T-cell (primary cell): ENCODE measurements at regions not wholly inside any gene's neighbourhood (a gene's known extent, or its start where the extent isn't known, plus 50 kb on each side); places are given as distances from the start of the nearest gene placed in this dataset.
"Not testable (repeated sequence)": the region's sequence is repeated elsewhere in the genome, so short reads cannot be mapped to it uniquely, and the experiment has no call there.

Experiments used
- ATAC-seq, 4 experiments: fragments of 200-7000 bp in 3 of 4; fragments of 150-1000 bp in 1 of 4; cut with Tn5 transposase; replicated peaks in 1 of 4; 1 replicate in 3 of 4; 2 replicates in 1 of 4; pipeline ENCODE4 v1.10.0; 2021; ENCODE audit warnings: moderate library complexity in 3 of 4, mild to moderate bottlenecking in 2 of 4, moderate number of reproducible peaks in 1 of 4
- CTCF ChIA-PET, 2 donors: fragments of 300-600 bp; sonication (Branson Sonifier 250); formaldehyde crosslinking; loops; one replicate each; lab custom pipeline; 2022; ENCODE audit warnings: antibody characterized with exemption in 2 of 2; lab: Charles Lee
- POLR2A ChIA-PET, 2 donors: fragments of 300-600 bp; sonication (Branson Sonifier 250); formaldehyde crosslinking; loops; one replicate each; lab custom pipeline; 2022; ENCODE audit warnings: antibody characterized with exemption in 2 of 2; lab: Charles Lee
- DNase-seq, 35 experiments: peaks; one replicate each; pipeline versions ENCODE4 v3.0.0 to v3.0.0-alpha.2; 2013 to 2023
- H3K27ac ChIP-seq: one replicate; pipeline ENCODE4 v1.5.1; 2013; ENCODE audit warnings: low read length
- H3K27me3 ChIP-seq, 2 experiments: replicated peaks in 1 of 2; 1 replicate in 1 of 2; 2 replicates in 1 of 2; pipeline versions ENCODE4 v1.6.1 to v1.7.0; 2013; ENCODE audit warnings: low read length in 1 of 2, mixed read lengths in 1 of 2; ENCODE audit not compliant: control insufficient read depth in 2 of 2, insufficient read depth in 2 of 2; ENCODE audit errors: extremely low read depth in 1 of 2
- H3K36me3 ChIP-seq, 2 donors: 1 replicate in 1 of 2; 2 replicates in 1 of 2; pipeline versions ENCODE4 v1.6.1 to v1.7.0; 2013; ENCODE audit warnings: low read length in 1 of 2; ENCODE audit not compliant: control insufficient read depth in 2 of 2, insufficient read depth in 1 of 2; ENCODE audit errors: extremely low read depth in 1 of 2
- H3K4me1 ChIP-seq, 2 experiments: 1 replicate in 1 of 2; 2 replicates in 1 of 2; pipeline versions ENCODE4 v1.6.1 to v1.7.0; 2013; ENCODE audit warnings: low read length in 2 of 2, mixed read lengths in 1 of 2; ENCODE audit not compliant: insufficient read depth in 2 of 2, control insufficient read depth in 1 of 2; ENCODE audit errors: extremely low read depth in 1 of 2
- H3K4me3 ChIP-seq, 2 donors: 1 replicate in 1 of 2; 2 replicates in 1 of 2; pipeline versions ENCODE4 v1.5.1 to v1.7.0; 2013; ENCODE audit warnings: mild to moderate bottlenecking in 2 of 2, low read length in 1 of 2, moderate library complexity in 1 of 2; ENCODE audit not compliant: control insufficient read depth in 1 of 2; ENCODE audit errors: extremely low read depth in 1 of 2
- H3K9me3 ChIP-seq: 2 replicates; pipeline ENCODE4 v1.7.0; 2013
- H3K27ac Mint-ChIP-seq, 2 donors: one replicate each; pipeline ENCODE4 v1.8.0; 2020 to 2021; ENCODE audit warnings: mild to moderate bottlenecking in 2 of 2, mixed read lengths in 2 of 2
- H3K27me3 Mint-ChIP-seq, 2 donors: one replicate each; pipeline ENCODE4 v1.8.0; 2021 to 2022; ENCODE audit warnings: mixed read lengths in 2 of 2
- H3K36me3 Mint-ChIP-seq: one replicate; pipeline ENCODE4 v1.8.0; 2021; ENCODE audit warnings: mixed read lengths
- H3K4me1 Mint-ChIP-seq, 3 donors: one replicate each; pipeline ENCODE4 v1.8.0; 2020 to 2022; ENCODE audit warnings: mixed read lengths in 3 of 3, mild to moderate bottlenecking in 1 of 3
- H3K4me3 Mint-ChIP-seq, 3 donors: one replicate each; pipeline ENCODE4 v1.8.0; 2020 to 2022; ENCODE audit warnings: mild to moderate bottlenecking in 3 of 3, mixed read lengths in 3 of 3, moderate library complexity in 3 of 3
- H3K9me3 Mint-ChIP-seq, 3 donors: one replicate each; pipeline ENCODE4 v1.8.0; 2020 to 2022; ENCODE audit warnings: mixed read lengths in 3 of 3
- WGBS: methylation state at CpG from one replicate; pipeline ENCODE4 v1.1.5; 2013; ENCODE audit warnings: missing lambda C conversion rate; ENCODE audit not compliant: insufficient coverage; 5-methylcytosine and 5-hydroxymethylcytosine counted together

- Mint-ChIP-seq H3K4me1 (no peaks in the 10 kb centered on the region), H3K27ac (no peak overlapping the region), H3K4me3 (no peak overlapping the region), H3K36me3 (no peaks in the 10 kb centered on the region), H3K9me3 (peaks cover 0 to 5% (median 0%) of the 10 kb centered on the region in 3 donors), H3K27me3 (no peaks in the 10 kb centered on the region)
- H3K4me1 ChIP-seq, result no peaks in the 10 kb centered on the region
- no peak overlapping the region for H3K27ac ChIP-seq
- ATAC-seq (no peak), DNase-seq (no peak)
- H3K4me3 ChIP-seq, result no peak overlapping the region
- POLR2A ChIA-PET, result no interaction called here
- H3K36me3 ChIP-seq, result no peaks in the 10 kb centered on the region
- H3K9me3 ChIP-seq, result no peaks in the 10 kb centered on the region
- CTCF ChIA-PET, result no interaction called here
- no peaks in the 10 kb centered on the region for H3K27me3 ChIP-seq
Measured at GRCh38 chrX:94662689-94663088, 988.7 kb downstream of the FAM133A start.

- no peaks in the 10 kb centered on the region for H3K4me1 Mint-ChIP-seq
- CTCF ChIA-PET, result no interaction called here
- DNase-seq (no peak), ATAC-seq (no peak)
- Histone ChIP-seq H3K27ac (no peak overlapping the region), H3K4me1 (no peaks in the 10 kb centered on the region), H3K9me3 (no peaks in the 10 kb centered on the region), H3K27me3 (no peaks in the 10 kb centered on the region), H3K4me3 (no peak overlapping the region), H3K36me3 (no peaks in the 10 kb centered on the region)
- POLR2A ChIA-PET, result no interaction called here
- H3K4me3 Mint-ChIP-seq, result no peak overlapping the region
- H3K36me3 Mint-ChIP-seq, result no peaks in the 10 kb centered on the region
- H3K9me3 Mint-ChIP-seq, result peaks cover 0 to 11% (median 0%) of the 10 kb centered on the region in 3 donors
- no peak overlapping the region for H3K27ac Mint-ChIP-seq
- no peaks in the 10 kb centered on the region for H3K27me3 Mint-ChIP-seq
- 40% methylated on average over 1 of the region's 2 CpGs for WGBS
Measured at GRCh38 chrX:94676285-94676684, 1002.3 kb downstream of the FAM133A start.

- ATAC-seq, result no peak
- Mint-ChIP-seq H3K36me3 (no peaks in the 10 kb centered on the region), H3K27ac (no peak overlapping the region), H3K4me1 (no peaks in the 10 kb centered on the region), H3K9me3 (peaks cover 0 to 4% (median under 1%) of the 10 kb centered on the region in 3 donors), H3K27me3 (no peaks in the 10 kb centered on the region), H3K4me3 (no peak overlapping the region)
- ChIA-PET CTCF (no interaction called here), POLR2A (no interaction called here)
- Histone ChIP-seq H3K4me3 (no peak overlapping the region), H3K27me3 (no peaks in the 10 kb centered on the region), H3K36me3 (no peaks in the 10 kb centered on the region), H3K4me1 (no peaks in the 10 kb centered on the region), H3K9me3 (no peaks in the 10 kb centered on the region), H3K27ac (no peak overlapping the region)
- no peak for DNase-seq
- WGBS, result no CpG with 5 or more reads among the region's 2 CpGs
Measured at GRCh38 chrX:94686071-94686470, 1012.1 kb downstream of the FAM133A start.

GRCh38 chrX:94695910-94696309 lies 1021.9 kb downstream of the FAM133A start:
- no peak overlapping the region for H3K27ac Mint-ChIP-seq
- POLR2A ChIA-PET, result interaction anchor here in 1 of 2 donors (0.6 kb wide), 1 partner anchor 17 kb away, joined by 4 read pairs; no protein-coding TSS in a partner anchor

GRCh38 chrX:94704348-94705256 lies 1030.6 kb downstream of the FAM133A start:
- H3K27me3 ChIP-seq, POLR2A ChIA-PET: not testable (repeated sequence)

More at GRCh38 chrX:94695910-94696309, 1021.9 kb downstream of the FAM133A start:
- Histone ChIP-seq H3K36me3 (no peaks in the 10 kb centered on the region), H3K9me3 (no peaks in the 10 kb centered on the region), H3K4me3 (no peak overlapping the region), H3K4me1 (no peaks in the 10 kb centered on the region), H3K27ac (no peak overlapping the region), H3K27me3 (no peaks in the 10 kb centered on the region)
- H3K27me3 Mint-ChIP-seq, result peaks cover 0 to 4% of the 10 kb centered on the region in 2 donors
- peaks cover 0 to 3% (median 0%) of the 10 kb centered on the region in 3 donors for H3K9me3 Mint-ChIP-seq
- no peak overlapping the region for H3K4me3 Mint-ChIP-seq
- H3K4me1 Mint-ChIP-seq, result no peaks in the 10 kb centered on the region
- H3K36me3 Mint-ChIP-seq, result no peaks in the 10 kb centered on the region
- no CpG with 5 or more reads among the region's 3 CpGs for WGBS
- no peak for ATAC-seq
- DNase-seq, result no peak
- CTCF ChIA-PET, result no interaction called here

GRCh38 chrX:94721386-94721785 lies 1047.4 kb downstream of the FAM133A start:
- H3K27me3 Mint-ChIP-seq, result peaks cover 0 to 6% of the 10 kb centered on the region in 2 donors
- Histone ChIP-seq H3K4me1 (no peaks in the 10 kb centered on the region), H3K4me3 (no peak overlapping the region), H3K27me3 (no peaks in the 10 kb centered on the region), H3K27ac (no peak overlapping the region), H3K36me3 (no peaks in the 10 kb centered on the region), H3K9me3 (no peaks in the 10 kb centered on the region)
- no peak for ATAC-seq
- H3K4me3 Mint-ChIP-seq, result no peak overlapping the region
- no peak overlapping the region for H3K27ac Mint-ChIP-seq
- ChIA-PET POLR2A (no interaction called here), CTCF (no interaction called here)
- DNase-seq, result no peak
- H3K36me3 Mint-ChIP-seq, result no peaks in the 10 kb centered on the region
- no CpG with 5 or more reads among the region's 2 CpGs for WGBS
- H3K9me3 Mint-ChIP-seq, result no peaks in the 10 kb centered on the region
- H3K4me1 Mint-ChIP-seq, result no peaks in the 10 kb centered on the region

More at GRCh38 chrX:94704348-94705256, 1030.6 kb downstream of the FAM133A start:
- 80% methylated on average over 1 of the region's 15 CpGs for WGBS
- peaks cover 0 to 14% of the 10 kb centered on the region in 2 donors for H3K27me3 Mint-ChIP-seq
- H3K4me1 Mint-ChIP-seq, H3K27ac Mint-ChIP-seq, H3K9me3 Mint-ChIP-seq, H3K4me1 ChIP-seq, DNase-seq, H3K36me3 Mint-ChIP-seq, H3K4me3 ChIP-seq, CTCF ChIA-PET, H3K9me3 ChIP-seq, H3K36me3 ChIP-seq, H3K27ac ChIP-seq, ATAC-seq, H3K4me3 Mint-ChIP-seq: not testable (repeated sequence)
